ENCODE measurements at regions not wholly inside any gene's neighbourhood (a gene's known extent, or its start where the extent isn't known, plus 50 kb on each side); places are given as distances from the start of the nearest gene placed in this dataset.

- DNase-seq (ENCODE audit: unreplicated experiment) = no peak
- H3K27ac Mint-ChIP-seq (ENCODE audit: low read depth, unreplicated experiment) = peak overlapping the region; percentile 2
- H3K4me3 Mint-ChIP-seq (ENCODE audit: unreplicated experiment) = no peak overlapping the region
- ChIA-PET POLR2A (no interaction called here), CTCF (no interaction called here)
- no peaks in the 10 kb centered on the region for H3K27me3 Mint-ChIP-seq (ENCODE audit: insufficient read depth, unreplicated experiment)
- no peaks in the 10 kb centered on the region for H3K9me3 Mint-ChIP-seq (ENCODE audit: unreplicated experiment)
- TF ChIP-seq, protein P1, sequence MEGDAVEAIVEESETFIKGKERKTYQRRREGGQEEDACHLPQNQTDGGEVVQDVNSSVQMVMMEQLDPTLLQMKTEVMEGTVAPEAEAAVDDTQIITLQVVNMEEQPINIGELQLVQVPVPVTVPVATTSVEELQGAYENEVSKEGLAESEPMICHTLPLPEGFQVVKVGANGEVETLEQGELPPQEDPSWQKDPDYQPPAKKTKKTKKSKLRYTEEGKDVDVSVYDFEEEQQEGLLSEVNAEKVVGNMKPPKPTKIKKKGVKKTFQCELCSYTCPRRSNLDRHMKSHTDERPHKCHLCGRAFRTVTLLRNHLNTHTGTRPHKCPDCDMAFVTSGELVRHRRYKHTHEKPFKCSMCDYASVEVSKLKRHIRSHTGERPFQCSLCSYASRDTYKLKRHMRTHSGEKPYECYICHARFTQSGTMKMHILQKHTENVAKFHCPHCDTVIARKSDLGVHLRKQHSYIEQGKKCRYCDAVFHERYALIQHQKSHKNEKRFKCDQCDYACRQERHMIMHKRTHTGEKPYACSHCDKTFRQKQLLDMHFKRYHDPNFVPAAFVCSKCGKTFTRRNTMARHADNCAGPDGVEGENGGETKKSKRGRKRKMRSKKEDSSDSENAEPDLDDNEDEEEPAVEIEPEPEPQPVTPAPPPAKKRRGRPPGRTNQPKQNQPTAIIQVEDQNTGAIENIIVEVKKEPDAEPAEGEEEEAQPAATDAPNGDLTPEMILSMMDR (IDR thresholded peaks at IDR 0.05; ENCODE audit: unreplicated experiment) = no peak
- intact Hi-C loops (cut with micrococcal nuclease) = no loop called here
- no TSS peak for BruUV-seq (replicated peaks)
- no peaks in the 10 kb centered on the region for H3K36me3 Mint-ChIP-seq (ENCODE audit: insufficient read depth, unreplicated experiment)
- H3K4me1 Mint-ChIP-seq (ENCODE audit: insufficient read depth, unreplicated experiment) = peaks cover 32% of the 10 kb centered on the region
These were observed 81.0 kb upstream of the PLEKHG7 start for GRCh38 chr12:92621833-92622232.

- CTCF ChIA-PET = no interaction called here
- intact Hi-C loops (cut with micrococcal nuclease) = no loop called here
- BruUV-seq (replicated peaks) = no TSS peak
These were observed 81.5 kb upstream of the PLEKHG7 start for GRCh38 chr12:92621312-92621711.

GRCh38 chr12:92619730-92620684 lies 82.8 kb upstream of the PLEKHG7 start:
- peak; percentile 43 for DNase-seq (ENCODE audit: unreplicated experiment)
- intact Hi-C loops (cut with micrococcal nuclease) = no loop called here
- Mint-ChIP-seq H3K9me3 (ENCODE audit: unreplicated experiment) (no peaks in the 10 kb centered on the region), H3K27me3 (ENCODE audit: insufficient read depth, unreplicated experiment) (no peaks in the 10 kb centered on the region), H3K36me3 (ENCODE audit: insufficient read depth, unreplicated experiment) (no peaks in the 10 kb centered on the region), H3K4me3 (ENCODE audit: unreplicated experiment) (no peak overlapping the region), H3K4me1 (ENCODE audit: insufficient read depth, unreplicated experiment) (peaks cover 41% of the 10 kb centered on the region), H3K27ac (ENCODE audit: low read depth, unreplicated experiment) (peak overlapping the region; percentile 33)
- CTCF ChIA-PET = interaction anchor here (0.8 kb wide), 1 partner anchor 30 kb away, joined by 3 read pairs; no protein-coding TSS in a partner anchor
- no TSS peak for BruUV-seq (replicated peaks)
- POLR2A ChIA-PET = interaction anchor here (1.0 kb wide), 1 partner anchor 10 kb away, joined by 3 read pairs; no protein-coding TSS in a partner anchor
- TF ChIP-seq, protein P1 (IDR thresholded peaks at IDR 0.05; ENCODE audit: unreplicated experiment) = no peak

More at GRCh38 chr12:92621312-92621711, 81.5 kb upstream of the PLEKHG7 start:
- TF ChIP-seq, protein P1 (IDR thresholded peaks at IDR 0.05; ENCODE audit: unreplicated experiment) = no peak
- H3K4me3 Mint-ChIP-seq (ENCODE audit: unreplicated experiment) = no peak overlapping the region
- H3K9me3 Mint-ChIP-seq (ENCODE audit: unreplicated experiment) = no peaks in the 10 kb centered on the region
- peak overlapping the region; percentile 2 for H3K27ac Mint-ChIP-seq (ENCODE audit: low read depth, unreplicated experiment)
- peaks cover 32% of the 10 kb centered on the region for H3K4me1 Mint-ChIP-seq (ENCODE audit: insufficient read depth, unreplicated experiment)
- POLR2A ChIA-PET = interaction anchor here (1.0 kb wide), 1 partner anchor 12 kb away, joined by 3 read pairs; no protein-coding TSS in a partner anchor
- H3K27me3 Mint-ChIP-seq (ENCODE audit: insufficient read depth, unreplicated experiment) = no peaks in the 10 kb centered on the region
- DNase-seq (ENCODE audit: unreplicated experiment) = no peak
- H3K36me3 Mint-ChIP-seq (ENCODE audit: insufficient read depth, unreplicated experiment) = no peaks in the 10 kb centered on the region

DNA sequence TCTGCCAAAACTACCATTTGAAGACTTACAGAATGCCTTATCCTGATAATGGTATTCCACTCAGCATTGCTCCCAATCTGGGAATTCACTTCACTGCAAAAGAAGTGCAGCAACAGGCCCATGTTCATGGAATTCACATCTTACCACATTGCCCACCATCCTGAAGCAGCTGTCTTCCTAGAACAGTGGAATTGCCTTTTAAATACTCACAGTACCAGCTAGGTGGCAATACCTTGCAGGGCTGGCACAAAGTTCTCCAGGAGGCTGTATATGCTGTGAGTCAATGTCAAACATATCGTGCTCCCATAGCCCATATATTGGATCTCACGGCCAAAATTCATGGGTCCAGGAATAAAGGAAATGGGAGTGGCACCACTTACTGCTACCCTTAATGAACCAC lies 83.8 kb upstream of the PLEKHG7 start:
- Mint-ChIP-seq H3K27me3 (ENCODE audit: insufficient read depth, unreplicated experiment) (no peaks in the 10 kb centered on the region), H3K4me1 (ENCODE audit: insufficient read depth, unreplicated experiment) (peaks cover 32% of the 10 kb centered on the region), H3K4me3 (ENCODE audit: unreplicated experiment) (no peak overlapping the region), H3K27ac (ENCODE audit: low read depth, unreplicated experiment) (no peak overlapping the region), H3K36me3 (ENCODE audit: insufficient read depth, unreplicated experiment) (no peaks in the 10 kb centered on the region), H3K9me3 (ENCODE audit: unreplicated experiment) (no peaks in the 10 kb centered on the region)
- ChIA-PET CTCF (interaction anchor here (0.5 to 0.6 kb wide), 2 partner anchors 492 to 522 kb away, joined by 3 read pairs; no protein-coding TSS in a partner anchor), POLR2A (interaction anchor here (1.4 kb wide), 1 partner anchor 15 kb away, joined by 5 read pairs; no protein-coding TSS in a partner anchor)
- DNase-seq (ENCODE audit: unreplicated experiment) = peak; percentile 30
- BruUV-seq (replicated peaks) = no TSS peak
- TF ChIP-seq, protein P1 (IDR thresholded peaks at IDR 0.05; ENCODE audit: unreplicated experiment) = no peak
- intact Hi-C loops (cut with micrococcal nuclease) = no loop called here

Data from MCF 10A (cell line).